ENCODE measurements at regions not wholly inside any gene's neighbourhood (a gene's known extent, or its start where the extent isn't known, plus 50 kb on each side); places are given as distances from the start of the nearest gene placed in this dataset.

- no peak overlapping the region for H3K27ac ChIP-seq
- H3K27me3 ChIP-seq (ENCODE audit: insufficient read depth, low read depth, severe bottlenecking) = no peaks in the 10 kb centered on the region
- TF ChIP-seq CTCF (IDR thresholded peaks at IDR 0.05; ENCODE audit: low read depth, low read length) = no peak
- H3K36me3 ChIP-seq = no peaks in the 10 kb centered on the region
- no peak for DNase-seq
- H3K4me3 ChIP-seq (ENCODE audit: low read depth, low read length) = no peak overlapping the region
- H3K9me3 ChIP-seq (ENCODE audit: severe bottlenecking) = no peaks in the 10 kb centered on the region
Observed at GRCh38 chr15:88985547-88986393, 72.6 kb upstream of the MFGE8 start.

GRCh38 chr15:88986949-88987590, 73.9 kb upstream of the MFGE8 start:
- Histone ChIP-seq H3K27ac (no peak overlapping the region), H3K36me3 (no peaks in the 10 kb centered on the region), H3K4me3 (ENCODE audit: low read depth, low read length) (no peak overlapping the region), H3K27me3 (ENCODE audit: insufficient read depth, low read depth, severe bottlenecking) (no peaks in the 10 kb centered on the region), H3K9me3 (ENCODE audit: severe bottlenecking) (no peaks in the 10 kb centered on the region)
- TF ChIP-seq CTCF (IDR thresholded peaks at IDR 0.05; ENCODE audit: low read depth, low read length) = 0 out of 2 replicates have a peak, but pooled peaks have one; percentile 10
- no peak for DNase-seq

GRCh38 chr15:88987591-88987933, 74.4 kb upstream of the MFGE8 start:
- DNase-seq = no peak
- TF ChIP-seq CTCF (IDR thresholded peaks at IDR 0.05; ENCODE audit: low read depth, low read length) = no peak
- Histone ChIP-seq H3K27ac (no peak overlapping the region), H3K4me3 (ENCODE audit: low read depth, low read length) (no peak overlapping the region), H3K36me3 (no peaks in the 10 kb centered on the region), H3K9me3 (ENCODE audit: severe bottlenecking) (no peaks in the 10 kb centered on the region), H3K27me3 (ENCODE audit: insufficient read depth, low read depth, severe bottlenecking) (no peaks in the 10 kb centered on the region)

GRCh38 chr15:88987934-88988671, 74.9 kb upstream of the MFGE8 start:
- Histone ChIP-seq H3K9me3 (ENCODE audit: severe bottlenecking) (no peaks in the 10 kb centered on the region), H3K4me3 (ENCODE audit: low read depth, low read length) (no peak overlapping the region), H3K27ac (no peak overlapping the region), H3K36me3 (no peaks in the 10 kb centered on the region), H3K27me3 (ENCODE audit: insufficient read depth, low read depth, severe bottlenecking) (no peaks in the 10 kb centered on the region)
- TF ChIP-seq CTCF (IDR thresholded peaks at IDR 0.05; ENCODE audit: low read depth, low read length) = no peak
- DNase-seq = no peak

GRCh38 chr15:88989578-88989977, 76.4 kb upstream of the MFGE8 start:
- H3K9me3 ChIP-seq (ENCODE audit: severe bottlenecking) = no peaks in the 10 kb centered on the region

More at GRCh38 chr15:88989578-88989977, 76.4 kb upstream of the MFGE8 start:
- DNase-seq = no peak
- H3K27me3 ChIP-seq (ENCODE audit: insufficient read depth, low read depth, severe bottlenecking) = no peaks in the 10 kb centered on the region
- no peaks in the 10 kb centered on the region for H3K36me3 ChIP-seq
- TF ChIP-seq CTCF (IDR thresholded peaks at IDR 0.05; ENCODE audit: low read depth, low read length) = no peak
- H3K27ac ChIP-seq = no peak overlapping the region
- no peak overlapping the region for H3K4me3 ChIP-seq (ENCODE audit: low read depth, low read length)
